ENCODE measurements at regions not wholly inside any gene's neighbourhood (a gene's known extent, or its start where the extent isn't known, plus 50 kb on each side); places are given as distances from the start of the nearest gene placed in this dataset.

- TF ChIP-seq NR2F2 (IDR thresholded peaks at IDR 0.05; ENCODE audit: borderline replicate concordance, low read depth) (no peak), IRF2 (CRISPR knock-in tag; IDR thresholded peaks at IDR 0.05) (no peak), FOSL2 (CRISPR knock-in tag; IDR thresholded peaks at IDR 0.05) (no peak), IKZF1 (IDR thresholded peaks at IDR 0.05) (no peak), SYNCRIP (IDR thresholded peaks at IDR 0.05; ENCODE audit: insufficient read depth, low read depth, low read length) (no peak), YEATS4 (CRISPR knock-in tag; IDR thresholded peaks at IDR 0.05; ENCODE audit: borderline replicate concordance) (no peak), FOXM1 (CRISPR knock-in tag; IDR thresholded peaks at IDR 0.05) (no peak), ATF1 (CRISPR knock-in tag; IDR thresholded peaks at IDR 0.05) (no peak), ZHX1 (CRISPR knock-in tag; IDR thresholded peaks at IDR 0.05; ENCODE audit: low read depth) (no peak), ZNF513 (CRISPR knock-in tag; conservative IDR thresholded peaks at IDR 0.05) (no peak), SALL1 (CRISPR knock-in tag; IDR thresholded peaks at IDR 0.05) (peak; percentile 37; the same call in 1 of the 2 replicates), ZSCAN30 (CRISPR knock-in tag; IDR thresholded peaks at IDR 0.05) (no peak), GTF2F1 (IDR thresholded peaks at IDR 0.05; ENCODE audit: low read length) (no peak), ZNF510 (CRISPR knock-in tag; IDR thresholded peaks at IDR 0.05; ENCODE audit: low read depth) (no peak), CERS6 (CRISPR knock-in tag; IDR thresholded peaks at IDR 0.05) (no peak), ZNF646 (CRISPR knock-in tag; IDR thresholded peaks at IDR 0.05) (no peak), BRF2 (CRISPR knock-in tag; IDR thresholded peaks at IDR 0.05) (no peak), CEBPG (CRISPR knock-in tag; IDR thresholded peaks at IDR 0.05) (no peak), MATR3 (CRISPR knock-in tag; IDR thresholded peaks at IDR 0.05) (no peak), ATRX (CRISPR knock-in tag; IDR thresholded peaks at IDR 0.05; ENCODE audit: borderline replicate concordance) (no peak)
These were observed 184.9 kb downstream of the TM9SF2 start (continued) for GRCh38 chr13:99686157-99686572.
